HG03378 (cell line): ENCODE measurements at regions not wholly inside any gene's neighbourhood (a gene's known extent, or its start where the extent isn't known, plus 50 kb on each side); places are given as distances from the start of the nearest gene placed in this dataset.
"Not testable (repeated sequence)": the region's sequence is repeated elsewhere in the genome, so short reads cannot be mapped to it uniquely, and the experiment has no call there.

Experiments used
- ATAC-seq: cut with Tn5 transposase; IDR thresholded peaks from one replicate; pipeline ENCODE4 v1.9.1; 2021; ENCODE audit warnings: mild to moderate bottlenecking, moderate library complexity; ENCODE audit not compliant: unreplicated experiment

DNA sequence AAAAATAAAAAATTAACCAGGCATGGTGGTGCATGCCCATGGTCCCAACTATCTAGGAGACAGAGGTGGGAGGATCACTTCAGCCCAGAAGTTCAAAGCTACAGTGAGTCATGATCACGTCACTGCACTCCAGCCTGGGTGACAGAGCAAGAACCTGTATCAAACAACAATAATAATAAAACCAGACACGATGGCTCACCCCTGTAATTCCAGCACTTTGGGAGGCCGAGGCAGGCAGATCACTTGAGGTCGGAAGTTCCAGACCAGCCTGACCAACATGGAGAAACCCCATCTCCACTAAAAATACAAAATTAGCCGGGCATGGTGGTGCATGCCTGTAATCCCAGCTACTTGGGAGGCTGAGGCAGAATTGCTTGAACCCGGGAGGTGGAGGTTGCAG is 159.4 kb downstream of the SKIDA1 start:
- not testable (repeated sequence) for ATAC-seq

DNA sequence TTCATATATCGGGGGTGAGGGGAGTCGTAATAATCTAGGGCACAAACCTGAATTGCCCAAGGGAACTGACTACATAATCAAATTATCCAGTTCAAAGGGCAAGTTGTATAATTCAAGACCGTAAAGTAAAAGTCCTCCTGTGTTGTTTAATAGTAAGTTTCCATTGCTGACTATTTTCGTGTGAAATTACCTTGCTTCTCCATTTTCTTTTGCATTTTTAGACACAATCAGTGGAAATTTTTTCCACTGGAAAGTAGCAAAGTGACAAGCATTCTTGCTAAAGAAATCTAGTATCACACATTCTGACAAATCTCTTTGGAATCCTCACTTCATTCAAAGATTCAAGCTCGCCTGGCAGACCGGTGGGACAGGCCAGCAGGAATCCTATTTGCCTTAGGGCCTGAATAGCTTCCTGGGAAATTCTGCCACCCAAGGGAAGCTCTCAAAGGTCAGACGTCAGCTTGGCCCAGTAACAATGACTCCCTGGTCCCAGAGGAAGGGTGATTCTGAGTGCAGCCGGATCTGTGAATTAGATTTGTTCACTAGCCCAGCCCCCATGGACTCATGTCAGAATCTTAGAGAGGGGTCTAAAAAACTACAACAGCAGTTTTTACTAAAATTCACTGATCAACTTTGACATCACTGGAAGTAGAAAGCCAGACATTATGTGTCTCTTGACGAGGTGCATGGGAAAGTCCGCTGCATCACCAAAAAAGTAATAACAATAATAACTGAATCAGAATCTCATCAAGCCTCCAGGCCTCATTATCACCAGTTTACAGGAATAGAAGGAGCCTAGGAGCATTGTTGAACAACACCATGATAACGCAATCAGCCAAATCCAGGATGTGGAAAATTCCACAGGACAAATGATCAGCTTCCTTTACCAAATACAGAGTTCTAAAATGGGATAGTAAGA is 161.0 kb downstream of the SKIDA1 start:
- no peak for ATAC-seq

DNA sequence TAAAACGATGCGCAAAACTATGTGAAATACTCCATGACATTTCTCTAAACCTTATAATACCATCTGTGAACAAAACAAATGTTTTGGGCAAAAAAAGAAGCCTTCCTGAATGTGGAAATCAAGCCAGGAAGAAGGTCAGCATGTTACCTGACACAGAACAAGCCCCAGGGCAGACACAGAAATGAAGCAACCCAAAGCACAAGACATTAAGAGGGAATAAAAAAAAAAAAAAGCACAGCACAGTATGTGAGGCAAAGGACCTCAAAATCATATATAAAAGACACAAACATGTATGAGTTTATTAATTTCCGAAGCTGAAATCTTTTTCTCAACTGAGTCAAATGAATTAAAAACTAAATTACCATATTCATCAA is 161.8 kb downstream of the SKIDA1 start:
- no peak for ATAC-seq

DNA sequence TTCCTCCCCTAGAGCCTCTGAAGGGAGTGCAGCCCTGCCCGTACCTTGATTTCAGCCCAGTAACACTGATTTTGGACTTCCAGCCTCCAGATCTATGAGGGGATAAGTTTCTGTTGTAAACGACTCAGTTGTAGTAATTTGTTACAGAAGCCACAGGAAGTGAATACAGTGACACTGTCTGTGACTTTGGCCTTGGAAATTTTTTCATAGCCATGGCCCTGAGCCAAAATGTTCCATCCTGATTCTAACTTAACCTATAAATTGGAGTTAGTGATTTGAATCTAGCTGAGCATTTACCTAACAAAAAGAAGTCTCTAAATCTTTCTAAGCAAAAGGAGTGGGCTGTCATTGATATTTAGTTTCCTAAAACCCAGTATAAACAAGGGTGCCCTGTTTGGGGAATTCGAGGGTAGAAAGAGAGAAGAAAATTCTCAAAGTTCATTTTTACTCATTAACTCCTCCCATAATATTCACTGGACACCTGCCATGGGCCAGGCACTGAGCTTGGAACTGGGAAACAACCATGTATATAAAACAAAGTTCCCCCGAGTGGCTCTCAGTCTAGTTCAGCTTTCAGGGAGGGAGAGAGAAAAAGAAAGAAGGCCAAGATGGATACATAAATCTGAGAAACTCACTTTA is 162.3 kb downstream of the SKIDA1 start:
- no peak for ATAC-seq

DNA sequence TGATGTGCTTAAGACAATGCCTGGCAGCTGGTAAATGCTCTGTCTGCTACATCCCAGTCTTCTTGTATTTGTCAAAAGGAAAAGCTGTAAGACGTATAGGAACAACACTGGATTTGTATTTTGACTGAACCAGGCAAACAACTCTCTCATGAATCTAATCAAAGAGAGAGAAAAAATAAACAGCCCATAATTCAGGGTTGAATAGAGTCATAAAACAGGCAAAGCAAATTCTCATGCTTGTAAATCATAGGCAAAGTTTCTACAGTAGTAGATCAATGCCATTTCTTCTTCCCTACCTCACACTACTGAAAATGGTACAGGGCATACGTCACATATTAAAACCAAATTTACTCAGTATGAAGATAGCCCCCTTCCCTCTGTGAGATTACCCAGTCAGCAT is 166.3 kb downstream of the SKIDA1 start:
- ATAC-seq, result no peak

DNA sequence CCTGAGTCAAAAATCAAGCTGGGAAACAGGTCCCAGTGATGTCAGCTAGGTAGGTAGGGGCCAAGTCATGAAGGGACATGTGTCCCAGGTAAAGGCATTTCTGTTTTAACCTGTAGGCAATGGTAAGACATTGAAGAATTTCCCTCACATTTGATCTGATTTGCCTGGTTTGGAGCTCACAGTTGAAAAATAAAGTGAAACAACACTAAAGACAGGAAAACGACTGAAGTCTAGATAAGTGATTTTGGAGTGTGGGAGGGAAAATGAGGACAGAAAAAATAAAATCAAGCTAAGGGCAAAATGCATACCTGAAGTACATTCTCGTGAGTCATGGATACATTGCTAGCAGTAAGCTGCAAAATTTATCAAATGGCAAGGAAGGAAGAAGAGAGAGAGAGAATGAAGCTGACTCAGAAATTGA is 169.9 kb downstream of the SKIDA1 start:
- no peak for ATAC-seq

DNA sequence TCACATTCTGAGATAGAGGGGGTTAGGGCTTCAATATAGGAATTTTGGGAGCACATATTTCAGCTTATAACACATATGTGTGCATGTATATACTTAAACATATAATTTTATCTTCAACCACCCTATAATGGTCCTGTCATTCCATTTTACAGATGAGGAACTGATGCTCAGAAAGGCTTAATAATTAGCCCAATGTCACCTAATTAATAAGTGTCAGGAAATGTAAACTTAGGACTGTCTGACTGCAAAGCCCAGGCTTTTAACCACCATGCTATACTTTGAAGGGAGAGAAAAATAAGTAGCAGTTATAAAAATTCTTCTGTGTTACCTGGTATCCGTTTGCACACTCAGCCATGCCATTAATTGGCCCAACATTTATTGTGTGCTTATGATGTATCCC is 172.6 kb downstream of the SKIDA1 start:
- ATAC-seq, result no peak

DNA sequence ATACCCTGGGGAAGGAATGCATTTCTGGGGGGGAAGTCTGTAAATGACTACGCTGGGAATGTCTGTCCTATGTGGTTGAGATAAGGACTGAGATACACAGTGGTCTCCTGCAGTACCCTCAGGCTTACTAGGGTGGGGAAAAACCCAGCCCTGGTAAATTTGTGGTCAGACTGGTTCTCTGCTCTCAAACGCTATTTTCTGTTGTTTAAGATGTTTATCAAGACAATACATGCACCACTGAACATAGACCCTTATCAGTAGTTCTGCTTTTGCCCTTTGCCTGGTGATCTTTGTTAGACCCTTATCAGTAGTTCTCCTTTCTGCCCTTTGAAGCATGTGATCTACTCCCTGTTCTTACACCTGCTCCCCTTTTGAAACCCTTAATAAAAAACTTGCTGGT is 173.9 kb downstream of the SKIDA1 start:
- not testable (repeated sequence) for ATAC-seq

DNA sequence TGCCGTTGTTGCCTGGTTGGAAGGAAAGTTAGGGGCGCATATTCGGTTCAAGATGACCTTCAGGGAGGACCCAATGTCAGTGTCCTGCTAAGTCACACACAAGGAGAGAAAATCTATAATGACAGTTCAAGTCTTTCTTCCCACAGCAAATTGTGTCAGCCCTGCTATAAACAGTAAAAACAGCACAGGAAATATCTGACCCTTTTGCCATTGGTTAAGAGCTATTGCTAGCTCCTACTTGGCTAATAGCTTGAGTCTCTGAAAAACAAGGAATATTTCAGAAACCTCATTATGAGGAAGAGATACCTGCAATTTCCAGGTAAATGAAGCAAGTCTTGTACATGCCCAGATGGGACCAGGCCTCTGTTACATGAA is 175.6 kb downstream of the SKIDA1 start:
- no peak for ATAC-seq

DNA sequence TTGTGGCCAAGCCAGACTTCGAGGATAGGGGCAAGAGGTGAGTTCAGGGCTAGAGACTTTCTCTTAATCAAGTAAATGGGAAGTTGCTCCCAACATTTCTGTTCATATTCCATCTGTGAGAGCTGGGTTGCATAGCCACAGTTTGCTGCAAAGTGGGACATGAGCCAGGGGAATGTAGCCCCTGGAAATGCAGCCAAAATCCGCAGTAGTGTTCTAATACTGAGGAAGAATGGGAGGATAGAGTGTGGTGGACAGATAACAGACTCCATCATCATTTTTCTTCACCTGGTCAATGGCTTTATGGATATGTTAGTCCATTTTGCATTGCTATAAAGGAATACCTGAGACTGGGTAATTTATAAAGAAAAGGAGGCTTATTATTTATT is 177.7 kb downstream of the SKIDA1 start:
- ATAC-seq, result no peak

DNA sequence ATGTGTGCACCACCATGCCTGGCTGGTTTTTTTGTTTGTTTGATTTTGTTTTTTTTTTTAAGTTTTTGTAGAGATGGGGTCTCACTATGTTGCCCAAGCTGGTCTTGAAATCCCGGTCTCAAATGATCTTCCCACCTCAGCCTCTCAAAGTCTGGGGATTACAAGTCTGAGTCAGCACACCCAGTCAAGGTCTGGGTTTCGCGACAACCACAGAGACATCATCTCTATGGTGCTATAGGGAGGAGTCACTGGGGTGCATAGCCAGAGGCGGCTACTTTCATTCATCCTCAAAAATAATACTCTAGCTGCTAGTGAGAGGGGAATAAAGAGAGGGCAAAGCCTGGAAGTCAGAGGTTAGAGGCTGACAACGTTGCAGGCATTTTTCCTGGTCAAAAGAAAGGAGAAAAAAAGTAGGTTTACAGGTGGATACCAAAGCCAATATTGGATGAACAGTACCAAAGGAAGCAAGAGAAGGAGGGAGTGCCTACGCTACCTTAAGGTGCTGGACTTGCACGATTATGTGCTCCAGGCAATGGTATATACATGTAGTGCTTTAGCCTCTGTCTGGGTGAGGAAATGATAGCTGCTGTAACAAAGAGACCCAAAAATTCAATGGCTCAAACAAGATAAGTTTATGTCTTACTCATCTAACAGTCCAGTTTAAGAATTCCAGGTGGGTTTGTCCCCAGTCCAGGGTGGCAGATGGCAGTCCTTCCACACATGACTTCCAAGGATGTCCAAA is 178.3 kb downstream of the SKIDA1 start:
- no peak for ATAC-seq

DNA sequence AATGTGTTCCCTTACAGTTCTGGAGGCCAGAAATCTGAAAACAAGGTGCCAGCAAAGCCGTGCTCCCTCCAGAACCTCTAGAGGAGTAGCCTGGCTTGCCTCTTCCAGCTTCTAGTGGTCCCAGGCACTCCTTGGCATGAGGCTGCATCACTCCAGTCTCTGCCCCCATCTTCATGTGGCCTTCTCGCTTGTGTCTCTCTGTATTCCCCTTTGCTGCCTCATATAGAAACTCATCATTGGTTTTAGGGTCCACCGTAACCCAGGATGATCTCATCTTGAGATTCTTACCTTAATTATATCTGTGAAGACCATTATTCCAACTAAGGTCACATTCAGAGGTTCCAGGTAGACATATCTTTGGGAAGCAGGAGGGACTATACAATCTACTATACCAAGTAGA is 182.4 kb downstream of the SKIDA1 start:
- ATAC-seq, result no peak

DNA sequence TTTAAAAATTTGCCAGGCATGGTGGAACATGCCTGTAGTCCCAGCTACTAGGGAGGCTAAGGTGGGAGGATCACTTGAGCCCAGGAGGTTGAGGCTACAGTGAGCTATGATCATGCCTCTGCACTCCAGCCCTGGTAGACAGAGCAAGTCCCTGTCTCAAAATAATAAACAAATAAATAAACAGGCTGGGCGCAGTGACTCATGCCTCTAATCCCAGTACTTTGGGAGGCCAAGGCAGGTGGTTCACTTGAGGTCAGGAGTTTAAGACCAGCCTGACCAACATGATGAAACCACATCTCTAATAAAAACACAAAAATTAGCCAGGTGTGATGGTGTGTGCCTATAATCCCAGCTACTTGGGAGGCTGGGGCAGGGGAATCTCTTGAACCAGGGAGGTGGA is 183.0 kb downstream of the SKIDA1 start:
- not testable (repeated sequence) for ATAC-seq

DNA sequence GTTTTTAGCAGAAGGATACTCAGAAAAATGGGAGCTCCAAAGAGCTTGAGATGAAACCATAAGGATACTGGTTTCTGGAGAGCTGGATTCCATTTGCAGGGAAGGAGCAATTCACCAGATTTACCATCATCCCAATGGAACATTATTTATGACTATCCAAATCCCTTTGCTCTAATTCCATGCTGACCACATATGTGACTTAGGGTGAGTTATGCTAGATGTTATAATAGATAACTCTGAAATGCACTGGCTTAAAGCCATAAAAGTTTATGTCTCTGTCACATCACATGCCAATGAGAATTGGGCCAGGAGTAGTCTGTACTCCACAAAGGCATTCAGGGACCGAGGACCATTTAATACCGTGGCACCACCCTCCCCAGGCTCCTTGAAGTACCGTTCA is 185.2 kb downstream of the SKIDA1 start:
- no peak for ATAC-seq

DNA sequence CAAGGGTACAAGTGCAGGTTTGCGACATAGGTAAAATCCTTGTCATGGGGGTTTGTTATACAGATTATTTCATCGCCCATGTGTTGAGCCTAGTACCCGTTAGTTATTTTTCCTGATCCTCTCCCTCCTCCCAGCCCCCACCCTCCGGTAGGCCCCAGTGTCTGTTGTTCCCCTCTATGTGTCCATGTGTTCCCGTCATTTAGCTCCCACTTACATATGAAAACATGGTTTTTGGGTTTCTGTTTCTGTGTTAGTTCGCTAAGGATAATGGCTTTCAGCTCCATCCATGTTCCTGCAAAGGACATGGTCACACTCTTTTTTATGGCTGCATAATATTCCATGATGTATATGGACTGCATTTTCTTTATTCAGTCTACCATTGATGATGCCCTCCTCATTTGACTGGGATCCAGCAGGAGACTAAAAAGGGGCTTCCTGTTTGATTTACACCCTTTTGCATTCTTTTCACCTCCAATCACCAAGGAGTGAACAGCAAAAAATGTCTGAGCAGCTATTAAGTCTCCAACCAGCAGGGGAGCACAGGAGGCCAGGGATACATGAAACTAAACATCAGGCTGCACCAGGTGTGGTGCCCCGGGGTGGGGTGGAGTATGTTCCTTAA is 188.2 kb downstream of the SKIDA1 start:
- no peak for ATAC-seq

DNA sequence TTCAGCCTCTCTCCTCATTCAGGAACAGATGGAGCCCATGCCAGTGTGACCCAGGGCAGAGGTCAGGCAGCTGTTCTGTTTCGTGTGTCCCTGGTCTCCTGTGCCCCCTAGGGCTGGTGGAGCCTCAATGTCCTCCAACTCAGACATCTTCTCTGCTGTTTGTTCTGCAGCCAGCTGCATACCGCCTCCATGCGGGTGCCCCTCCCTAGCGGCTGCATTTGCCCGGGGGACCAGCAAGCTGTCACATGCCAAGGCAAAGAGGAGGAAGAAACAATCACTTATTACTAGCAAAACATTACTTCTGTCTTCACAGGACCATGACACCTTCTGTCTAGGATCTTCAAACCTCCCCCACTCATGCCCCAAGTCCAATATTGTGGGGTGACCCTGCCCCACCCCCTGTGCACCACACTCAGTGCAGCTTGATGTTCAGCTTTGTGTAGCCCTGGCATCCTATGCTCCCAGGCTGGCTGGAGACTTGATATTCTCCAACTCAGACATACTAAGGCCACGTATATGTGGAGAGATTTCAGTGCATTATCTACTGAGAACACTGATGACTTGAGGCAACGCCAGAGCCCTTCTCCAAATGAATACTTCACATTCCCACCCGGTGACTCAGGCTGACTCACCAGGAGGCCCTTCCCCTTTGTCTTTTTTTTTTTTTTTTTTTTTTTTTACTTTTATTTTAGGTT is 188.9 kb downstream of the SKIDA1 start:
- ATAC-seq, result no peak

DNA sequence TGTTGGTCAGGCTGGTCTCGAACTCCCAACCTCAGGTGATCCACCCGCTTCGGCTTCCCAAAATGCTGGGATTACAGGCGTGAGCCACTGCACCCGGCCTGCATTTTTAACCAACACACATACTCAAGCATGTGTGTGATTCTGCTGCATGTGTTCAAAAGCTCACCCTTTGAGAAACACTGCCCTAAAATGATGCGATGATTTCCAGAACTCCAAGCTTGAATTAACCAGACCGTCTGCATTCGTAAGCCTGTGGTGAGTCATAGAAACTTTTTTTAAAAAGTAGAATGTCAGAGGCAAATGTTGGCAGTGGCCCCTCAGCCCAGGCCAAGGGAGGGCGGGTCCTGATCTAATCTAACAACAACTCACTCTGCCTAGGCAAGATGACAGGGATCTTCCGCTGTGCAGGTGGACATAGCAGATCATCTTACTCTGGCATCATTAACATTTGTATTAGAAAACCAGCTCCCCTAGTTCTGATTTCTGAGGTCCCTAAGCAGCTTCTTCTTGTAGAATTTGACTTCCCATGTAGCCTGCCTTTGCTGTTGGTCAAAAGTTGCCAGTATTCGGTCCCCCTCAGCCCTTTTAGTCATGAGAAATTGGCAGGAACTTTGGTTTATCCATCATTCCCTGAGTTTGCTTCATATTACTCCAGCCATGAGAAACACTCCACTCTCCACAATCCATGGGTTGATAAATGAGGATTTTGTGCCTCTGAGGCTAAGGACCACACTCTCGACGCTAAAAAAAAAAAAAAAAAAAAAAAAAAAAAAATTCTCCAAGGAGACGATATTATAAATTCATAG is 190.4 kb downstream of the SKIDA1 start:
- ATAC-seq, result no peak

DNA sequence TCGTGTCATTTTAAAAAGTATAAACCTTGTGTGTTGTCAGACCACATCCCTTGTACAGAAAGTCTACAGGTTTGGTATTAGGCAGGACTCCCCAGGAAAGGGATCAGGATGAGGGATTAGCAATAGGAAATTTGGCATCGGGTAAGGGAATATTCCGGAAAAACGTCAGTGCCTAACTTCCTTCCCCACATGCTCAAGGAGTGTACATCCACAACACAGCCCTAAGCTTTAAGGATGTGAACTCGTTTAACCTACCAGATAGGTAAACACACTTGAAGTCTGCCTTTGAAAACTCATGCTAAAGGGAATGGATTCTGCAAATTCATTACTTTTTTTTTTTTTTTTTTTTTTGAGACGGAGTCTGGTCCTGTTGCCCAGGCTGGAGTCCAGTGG is 194.9 kb downstream of the SKIDA1 start:
- no peak for ATAC-seq

DNA sequence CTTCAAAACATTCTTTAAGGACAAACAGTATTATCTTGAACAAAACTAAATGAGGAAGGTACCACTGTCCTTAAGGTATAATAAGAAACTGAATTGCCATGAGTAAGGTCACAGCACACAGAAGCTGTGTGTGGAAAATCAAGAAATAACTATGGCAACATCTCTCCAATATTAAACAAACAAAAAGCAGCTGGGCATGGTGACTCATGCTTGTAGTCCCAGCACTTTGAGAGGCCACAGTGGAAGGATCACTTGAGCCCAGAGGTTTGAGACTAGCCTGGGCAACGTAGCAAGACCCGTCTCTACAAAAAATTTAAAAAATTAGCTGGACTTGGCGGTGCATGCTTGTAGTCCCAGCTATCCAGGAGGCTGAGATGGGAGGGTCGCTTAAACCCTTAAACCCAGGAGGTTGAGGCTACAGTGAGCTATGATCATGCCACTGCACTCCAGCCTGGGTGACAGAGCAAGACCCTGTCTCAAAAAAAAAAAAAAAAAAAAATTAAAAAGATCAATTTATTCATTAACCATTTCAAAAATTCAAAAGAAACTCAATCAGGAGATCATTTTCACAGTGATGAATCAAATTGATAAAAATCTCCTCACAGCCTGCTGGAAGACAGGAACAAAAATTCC is 195.4 kb downstream of the SKIDA1 start:
- ATAC-seq, result no peak
